Peyer's patch (tissue), 4 donors: ENCODE measurements at regions not wholly inside any gene's neighbourhood (a gene's known extent, or its start where the extent isn't known, plus 50 kb on each side); places are given as distances from the start of the nearest gene placed in this dataset.

Experiments
- CTCF ChIP-seq, 6 experiments: fragments of 450-650 bp in 4 of 6; fragments of 200-600 bp in 2 of 6; sonication (generic) in 1 of 6; IDR thresholded peaks; one replicate each; pipeline ENCODE4 v1.5.1; 2017 to 2019; ENCODE audit warnings: antibody characterized with exemption in 6 of 6, mild to moderate bottlenecking in 3 of 6, moderate library complexity in 1 of 6
- POLR2A ChIP-seq, 2 donors: fragments of 450-650 bp; IDR thresholded peaks; one replicate each; pipeline ENCODE4 v1.5.1; 2017; ENCODE audit warnings: antibody characterized with exemption in 2 of 2, mild to moderate bottlenecking in 2 of 2, moderate library complexity in 2 of 2

GRCh38 chr12:124171231-124171979 lies 123.5 kb upstream of the RFLNA start:
- no peak for TF ChIP-seq POLR2A (IDR thresholded peaks at IDR 0.05)
- TF ChIP-seq CTCF (IDR thresholded peaks at IDR 0.05): no peak
